ENCODE measurements at regions not wholly inside any gene's neighbourhood (a gene's known extent, or its start where the extent isn't known, plus 50 kb on each side); places are given as distances from the start of the nearest gene placed in this dataset.

- no peak for DNase-seq (ENCODE audit: low spot score)
Observed at GRCh38 chr19:30171138-30171635, 201.0 kb upstream of the ZNF536 start.

- DNase-seq (ENCODE audit: low spot score), result no peak
Observed at GRCh38 chr19:30171795-30172612, 200.2 kb upstream of the ZNF536 start.

- no peak for DNase-seq (ENCODE audit: low spot score)
Observed at GRCh38 chr19:30172613-30173242, 199.5 kb upstream of the ZNF536 start.

- DNase-seq (ENCODE audit: low spot score), result no peak
Observed at GRCh38 chr19:30173593-30174356, 198.4 kb upstream of the ZNF536 start.

- DNase-seq (ENCODE audit: low spot score), result no peak
Observed at GRCh38 chr19:30174357-30174645, 197.9 kb upstream of the ZNF536 start.

- DNase-seq (ENCODE audit: low spot score), result no peak
Observed at GRCh38 chr19:30174791-30175190, 197.4 kb upstream of the ZNF536 start.

- no peak for DNase-seq (ENCODE audit: low spot score)
Observed at GRCh38 chr19:30175987-30176386, 196.2 kb upstream of the ZNF536 start.

GRCh38 chr19:30178721-30179402 lies 193.3 kb upstream of the ZNF536 start:
- no peak for DNase-seq (ENCODE audit: low spot score)

GRCh38 chr19:30180691-30181090 lies 191.5 kb upstream of the ZNF536 start:
- DNase-seq (ENCODE audit: low spot score), result no peak

- DNase-seq (ENCODE audit: low spot score), result no peak
Observed at GRCh38 chr19:30183807-30184490, 188.2 kb upstream of the ZNF536 start.

- DNase-seq (ENCODE audit: low spot score), result no peak
Observed at GRCh38 chr19:30202060-30202600, 170.1 kb upstream of the ZNF536 start.

GRCh38 chr19:30204721-30205120 lies 167.5 kb upstream of the ZNF536 start:
- DNase-seq (ENCODE audit: low spot score), result no peak

- DNase-seq (ENCODE audit: low spot score), result no peak
Observed at GRCh38 chr19:30206187-30206586, 166.0 kb upstream of the ZNF536 start.

- DNase-seq (ENCODE audit: low spot score), result no peak
Observed at GRCh38 chr19:30207357-30207756, 164.8 kb upstream of the ZNF536 start.

GRCh38 chr19:30208436-30209060 lies 163.6 kb upstream of the ZNF536 start:
- DNase-seq (ENCODE audit: low spot score), result no peak

GRCh38 chr19:30209617-30210600 lies 162.3 kb upstream of the ZNF536 start:
- no peak for DNase-seq (ENCODE audit: low spot score)

GRCh38 chr19:30212574-30212973 lies 159.6 kb upstream of the ZNF536 start:
- DNase-seq (ENCODE audit: low spot score), result no peak

- no peak for DNase-seq (ENCODE audit: low spot score)
Observed at GRCh38 chr19:30214651-30215051, 157.5 kb upstream of the ZNF536 start.

- DNase-seq (ENCODE audit: low spot score), result no peak
Observed at GRCh38 chr19:30215248-30215647, 156.9 kb upstream of the ZNF536 start.

GRCh38 chr19:30216453-30216852 lies 155.7 kb upstream of the ZNF536 start:
- DNase-seq (ENCODE audit: low spot score), result no peak
